ENCODE measurements at regions not wholly inside any gene's neighbourhood (a gene's known extent, or its start where the extent isn't known, plus 50 kb on each side); places are given as distances from the start of the nearest gene placed in this dataset.

DNA sequence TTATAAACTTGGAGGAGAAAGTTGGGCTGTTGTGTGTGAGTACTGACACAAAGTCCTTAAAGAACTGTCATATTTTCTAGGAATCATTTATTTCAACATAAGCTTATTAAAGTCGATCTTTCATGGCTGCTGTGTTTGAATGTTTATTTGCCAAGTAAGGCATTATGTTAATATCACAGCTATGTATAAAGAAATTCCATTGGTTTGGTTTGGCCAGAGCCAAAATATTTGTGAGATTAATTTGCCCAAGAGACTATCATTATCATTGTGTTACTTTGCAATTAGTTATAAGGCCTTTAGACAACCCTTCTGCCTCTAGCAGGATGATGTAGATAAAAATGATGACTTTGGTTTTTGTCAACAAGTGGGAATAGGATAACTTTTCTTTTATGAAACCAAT, 240.6 kb upstream of the NT5C1B start:
- DNase-seq (ENCODE audit: low read depth), result no peak

DNA sequence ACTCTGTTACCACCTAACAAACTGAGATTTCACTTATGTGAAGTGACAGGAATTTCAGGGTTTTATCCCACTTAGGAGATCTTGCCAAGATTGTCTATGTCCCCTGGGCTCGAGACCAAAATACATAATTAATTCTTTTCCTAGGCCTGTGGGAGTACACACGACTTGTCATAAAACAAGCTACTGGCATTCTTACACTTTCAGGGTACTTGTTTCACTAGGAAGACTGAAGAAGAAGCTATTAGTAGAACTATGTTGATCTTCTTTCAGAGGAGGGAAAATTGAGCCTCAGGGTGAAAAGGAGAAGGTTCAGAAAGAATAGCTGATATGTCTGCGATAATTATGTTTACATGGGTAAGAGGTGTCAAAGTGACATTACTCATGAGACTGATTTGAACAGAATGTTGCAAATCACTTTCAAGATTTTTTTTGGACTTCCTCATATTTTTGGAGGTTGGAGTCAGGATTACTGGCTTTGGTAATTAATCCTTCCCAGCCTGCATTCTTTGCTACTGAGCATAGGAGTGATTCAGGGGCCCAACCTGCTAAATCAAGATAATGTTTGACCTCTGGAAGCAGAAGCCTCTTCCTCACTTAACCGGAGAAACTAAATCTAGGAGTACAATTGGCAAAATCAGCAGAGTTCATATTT, 240.0 kb upstream of the NT5C1B start:
- DNase-seq (ENCODE audit: low read depth), result peak; percentile 73

DNA sequence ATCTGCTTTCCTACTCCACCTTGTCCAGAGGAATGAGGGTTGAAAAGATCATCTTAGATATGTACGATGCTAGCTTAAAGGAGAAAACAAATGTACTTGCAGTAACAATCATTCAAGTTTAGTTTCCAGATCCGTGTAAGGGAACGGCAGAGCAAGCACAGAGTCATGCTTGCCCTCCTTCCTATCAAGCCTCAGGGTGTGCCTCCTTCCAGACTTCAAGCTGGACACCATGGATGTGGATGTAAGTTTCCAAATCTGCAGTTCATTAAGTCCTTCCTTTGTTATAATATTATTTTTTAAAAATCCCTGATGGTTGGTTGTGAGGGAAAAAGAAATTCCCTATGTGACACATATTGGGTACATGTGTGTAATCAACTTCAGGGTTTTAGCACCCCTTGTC, 238.9 kb upstream of the NT5C1B start:
- DNase-seq (ENCODE audit: low read depth), result no peak

DNA sequence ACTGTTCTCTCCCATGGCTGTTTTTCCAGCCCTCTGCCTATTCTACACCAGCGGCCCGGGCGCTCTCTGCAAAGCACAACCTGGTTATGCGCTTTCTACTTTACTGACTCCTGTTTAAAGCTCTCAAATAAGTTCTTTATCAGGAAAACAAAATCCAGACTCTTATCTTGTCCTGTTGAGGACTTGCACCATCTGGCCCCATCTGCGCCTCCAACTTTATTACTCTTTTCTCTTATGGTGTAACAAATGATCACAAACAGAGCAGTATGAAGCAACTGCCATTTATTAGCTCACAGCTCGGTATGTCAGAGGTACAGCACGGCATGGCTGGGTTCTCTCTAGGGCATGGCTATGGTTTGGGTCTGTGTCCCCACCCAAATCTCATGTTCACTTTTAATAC, 236.5 kb upstream of the NT5C1B start:
- DNase-seq (ENCODE audit: low read depth), result no peak

DNA sequence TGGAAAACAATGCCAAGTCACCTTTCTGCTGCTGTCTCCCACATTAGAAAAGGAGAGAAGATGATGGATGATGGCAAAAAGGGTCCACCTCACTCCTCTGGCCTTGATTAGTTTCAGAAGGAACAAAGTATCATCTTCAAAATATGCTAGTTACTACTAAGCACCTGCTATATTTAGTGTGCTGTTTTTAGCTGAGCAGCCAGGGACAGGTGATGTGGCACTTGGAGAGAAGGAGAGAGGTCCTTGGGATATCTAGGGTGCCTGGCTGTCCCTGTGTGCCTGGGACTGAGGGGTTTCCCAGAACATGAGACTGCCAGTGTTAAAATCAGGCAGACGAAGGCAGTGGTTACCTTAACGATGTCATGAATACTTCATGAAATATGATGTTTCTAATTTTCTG, 235.5 kb upstream of the NT5C1B start:
- DNase-seq (ENCODE audit: low read depth), result no peak

DNA sequence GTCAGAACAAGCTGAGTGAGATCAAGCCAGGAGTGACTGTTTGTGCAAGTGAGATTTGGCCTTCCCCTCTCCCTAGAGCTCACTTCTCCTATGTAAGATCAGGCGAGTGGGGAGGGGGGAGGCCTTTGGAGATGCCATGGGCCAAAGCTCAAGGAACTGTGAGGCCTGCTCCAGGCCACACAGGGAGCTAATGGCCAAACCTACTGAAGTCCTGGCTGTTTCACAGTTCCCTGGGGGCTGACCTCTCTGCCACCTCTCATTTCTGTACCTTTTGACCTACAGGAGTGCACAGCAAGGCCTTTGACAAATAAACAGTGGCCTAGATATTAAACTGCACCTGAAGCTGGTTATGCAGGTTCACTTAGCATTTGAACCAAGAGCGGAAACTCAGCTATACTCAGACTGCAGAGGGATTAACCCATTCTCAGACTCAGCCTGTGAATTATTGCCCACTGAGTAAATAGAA, 235.0 kb upstream of the NT5C1B start:
- no peak for DNase-seq (ENCODE audit: low read depth)

DNA sequence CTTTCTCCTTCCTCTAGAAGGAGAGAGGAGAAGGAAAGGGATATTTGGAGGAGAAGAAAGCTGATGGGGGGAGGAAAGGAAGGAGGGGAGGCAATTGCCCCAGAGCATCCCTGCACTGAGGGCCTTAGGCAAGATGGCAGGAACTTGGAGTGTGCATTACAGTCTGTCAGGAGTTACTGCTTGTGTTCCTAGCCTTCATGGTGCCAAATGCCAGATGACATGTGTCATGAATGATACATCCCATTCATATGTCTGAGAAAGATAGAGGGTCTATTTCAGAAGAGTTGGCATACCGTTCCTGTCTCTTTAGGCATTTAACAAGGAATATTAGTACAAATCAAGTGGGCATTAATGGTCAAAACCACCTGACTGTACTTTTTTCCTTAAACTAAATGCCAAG, 232.1 kb upstream of the NT5C1B start:
- DNase-seq (ENCODE audit: low read depth), result no peak

DNA sequence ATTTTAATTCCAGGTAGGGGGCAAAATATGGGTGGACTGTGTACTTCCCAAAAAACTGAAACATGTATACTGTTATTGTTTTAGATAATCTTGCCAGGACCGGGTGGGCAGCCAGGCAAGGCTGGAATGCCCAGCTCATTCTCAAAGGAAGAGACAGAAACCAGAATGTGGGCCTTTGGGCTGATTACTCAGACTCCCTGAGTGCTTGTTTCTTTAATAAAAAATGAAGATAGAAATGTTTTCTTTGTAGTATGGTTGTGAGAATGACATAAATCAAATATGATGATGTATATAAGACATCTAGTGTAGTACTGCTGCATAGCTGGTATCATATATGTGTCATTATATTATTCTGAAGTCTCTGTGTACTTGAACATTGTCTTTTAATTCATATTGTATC, 231.6 kb upstream of the NT5C1B start:
- DNase-seq (ENCODE audit: low read depth), result no peak

DNA sequence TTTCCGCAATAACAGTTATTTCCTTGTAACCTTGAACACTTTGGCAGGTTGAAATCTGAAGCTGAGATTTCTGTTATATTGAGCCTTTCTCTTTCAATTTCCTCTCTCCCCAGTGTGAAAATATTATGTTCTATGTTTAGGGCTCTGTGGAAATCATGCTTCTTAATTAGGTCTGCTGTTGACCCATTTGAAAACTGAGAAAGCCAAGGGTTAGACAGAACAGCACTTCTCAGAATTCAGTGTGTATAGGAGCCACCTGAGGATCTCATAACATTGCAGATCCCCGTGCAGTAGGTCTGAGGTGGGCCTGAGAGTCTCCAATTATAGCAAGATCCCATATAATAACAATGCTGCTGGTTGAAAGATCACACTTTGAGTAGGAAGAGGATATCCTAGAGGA, 230.2 kb upstream of the NT5C1B start:
- no peak for DNase-seq (ENCODE audit: low read depth)

DNA sequence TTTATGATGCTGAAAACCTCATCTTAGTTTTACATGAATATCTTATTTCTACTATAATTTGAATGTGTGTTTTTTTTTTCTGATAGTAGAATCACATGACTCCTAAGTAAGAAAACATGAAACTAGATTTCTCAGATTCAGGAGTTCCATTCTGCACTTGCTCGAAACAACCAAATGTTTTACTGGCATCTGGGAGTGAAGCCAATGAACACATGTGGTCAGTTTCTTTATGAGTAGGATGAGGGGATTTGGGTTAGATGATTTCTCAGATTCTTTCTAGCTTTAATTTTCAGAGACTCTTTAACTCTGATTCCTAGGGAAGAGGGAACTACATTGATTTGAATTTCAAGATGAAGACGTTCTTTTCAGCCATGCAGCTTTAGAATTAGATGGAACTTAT, 225.0 kb upstream of the NT5C1B start:
- peak; percentile 53 for DNase-seq (ENCODE audit: low read depth)

DNA sequence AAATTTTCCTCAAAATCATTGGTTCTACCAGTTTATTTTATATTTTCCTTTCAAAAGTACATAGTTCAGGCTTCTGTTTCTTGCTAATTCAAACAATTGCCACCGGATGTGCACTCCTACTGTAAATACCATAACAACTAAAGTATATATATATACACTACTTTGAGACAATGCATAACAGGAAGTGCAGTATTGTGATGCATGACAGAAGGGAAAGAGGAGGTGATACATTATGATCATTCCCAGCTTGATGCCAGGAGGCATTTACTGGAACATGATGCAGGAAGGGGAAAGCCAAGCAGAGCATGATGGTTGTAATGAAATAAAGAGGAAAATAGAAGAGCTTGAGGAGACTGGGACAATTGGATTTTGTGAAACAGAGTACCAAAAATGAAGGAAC, 215.2 kb upstream of the NT5C1B start:
- no peak for DNase-seq (ENCODE audit: low read depth)

DNA sequence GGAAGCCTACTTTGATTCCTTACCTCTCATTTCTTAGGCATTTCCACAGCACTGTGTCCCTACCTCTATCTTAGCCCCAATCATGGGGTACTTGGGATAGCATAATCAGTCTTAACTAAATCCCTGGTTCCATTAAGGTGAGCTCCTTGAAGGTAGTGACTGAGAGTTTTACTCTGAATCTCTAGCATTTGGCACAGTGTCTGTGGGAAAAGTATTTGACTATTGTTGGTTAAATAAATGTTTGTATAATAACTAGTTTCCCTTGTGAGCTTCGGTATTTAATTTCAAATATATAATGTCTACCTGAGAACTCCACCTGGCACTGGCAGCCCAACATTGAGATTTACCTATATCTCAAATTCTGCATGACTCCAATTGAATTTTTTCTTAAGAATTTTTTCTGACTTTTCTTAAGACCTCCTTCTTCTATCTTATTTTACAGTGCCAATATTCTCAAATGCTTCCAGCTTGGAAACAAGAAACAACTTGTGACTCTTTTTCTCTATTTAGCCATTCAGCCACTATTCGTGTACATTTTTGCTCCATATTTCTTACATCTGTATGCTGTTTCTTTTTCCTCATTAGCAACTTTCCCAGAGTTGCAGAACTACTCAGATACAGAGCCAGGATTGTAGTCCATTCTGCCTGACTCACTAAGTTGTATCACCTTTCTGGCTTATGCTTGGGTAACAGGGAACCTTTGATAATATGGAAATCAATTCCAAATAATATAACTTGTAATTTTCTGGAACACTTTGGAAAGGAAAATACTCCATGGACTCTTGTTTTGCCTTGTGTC, 214.0 kb upstream of the NT5C1B start:
- DNase-seq (ENCODE audit: low read depth), result no peak

DNA sequence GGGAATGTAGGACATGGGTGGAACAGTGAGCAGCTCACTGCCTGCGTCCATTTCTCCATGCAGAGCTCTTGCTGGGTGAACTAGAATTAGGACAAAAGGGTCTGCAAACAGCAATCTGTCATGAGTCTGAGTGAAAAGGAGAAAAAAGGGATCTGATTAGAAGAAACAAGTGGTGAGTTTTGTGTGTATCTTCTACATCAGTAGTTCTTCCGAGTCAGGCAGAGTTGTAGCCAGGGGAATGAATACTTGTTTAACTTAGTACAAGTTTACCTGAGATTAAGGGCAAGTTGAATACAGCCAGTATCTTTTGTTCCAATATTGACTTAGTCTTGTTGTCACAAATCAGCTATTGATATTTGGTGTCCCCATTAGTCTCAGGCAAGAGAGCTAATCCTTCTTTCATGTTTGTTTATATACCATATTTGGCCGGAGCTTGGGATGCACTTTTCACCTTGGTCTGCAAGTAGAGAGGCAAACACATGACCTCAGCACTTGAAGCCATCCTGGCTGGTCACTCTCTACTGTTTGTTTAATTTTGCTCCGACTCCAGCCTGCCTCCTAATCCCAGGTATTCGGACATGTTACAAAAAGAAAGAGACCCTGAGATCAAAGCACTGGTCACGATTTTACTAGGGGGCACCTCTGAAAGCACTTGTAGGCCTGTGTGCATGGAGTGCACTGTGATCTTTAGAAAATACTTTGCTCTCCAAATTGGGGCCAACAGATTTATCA, 211.0 kb upstream of the NT5C1B start:
- DNase-seq (ENCODE audit: low read depth), result no peak

DNA sequence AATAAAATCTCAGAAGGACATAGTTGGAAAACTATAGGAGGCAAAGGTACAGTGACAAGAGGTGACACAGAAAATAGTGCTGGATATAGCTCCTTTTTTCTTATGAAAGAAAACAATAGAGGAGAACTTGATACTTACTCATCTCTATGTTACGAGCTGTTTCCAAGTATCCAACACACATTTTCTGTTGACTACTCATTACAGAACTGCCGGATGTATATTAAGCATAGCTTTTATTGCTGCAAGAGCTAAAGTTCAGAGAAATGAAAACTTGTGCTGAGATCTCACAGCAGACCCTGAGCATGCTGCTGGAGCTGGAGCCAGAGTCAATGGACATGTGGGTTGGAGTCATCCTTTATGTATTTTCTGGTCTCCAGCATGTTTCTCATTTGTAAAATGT, 210.0 kb upstream of the NT5C1B start:
- no peak for DNase-seq (ENCODE audit: low read depth)

DNA sequence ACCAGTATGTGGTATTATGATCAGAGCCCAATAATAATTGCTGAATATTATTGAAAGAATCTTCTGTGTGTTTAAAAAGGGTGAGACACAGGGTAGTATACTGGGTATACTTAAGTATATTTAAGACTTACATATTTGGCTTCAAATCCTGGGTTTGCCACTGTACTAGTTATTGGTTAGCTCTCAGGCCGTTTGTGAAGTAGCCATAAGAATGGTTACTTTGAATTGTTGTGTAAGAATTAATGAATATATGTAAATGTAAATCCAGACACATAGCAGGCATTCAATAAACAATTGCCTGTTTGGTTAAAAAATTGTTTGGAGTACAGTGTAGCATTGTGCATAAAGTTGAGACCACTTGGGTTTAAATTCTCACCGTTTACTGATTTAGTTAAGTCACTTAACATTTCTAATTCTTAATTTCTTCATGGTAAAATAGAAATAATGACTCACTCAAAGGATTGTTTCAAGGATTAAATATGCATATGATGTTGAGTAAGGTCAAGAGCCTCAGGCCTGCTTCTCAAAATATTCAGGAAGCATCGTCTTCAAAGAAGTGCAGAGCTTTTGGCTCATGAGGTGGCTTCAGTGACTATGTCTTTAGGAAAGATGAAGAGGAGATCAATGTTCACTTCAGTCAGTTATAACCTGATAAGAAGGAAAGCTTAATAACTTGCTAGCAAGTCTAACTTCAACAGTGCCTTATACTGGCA, 207.9 kb upstream of the NT5C1B start:
- no peak for DNase-seq (ENCODE audit: low read depth)

DNA sequence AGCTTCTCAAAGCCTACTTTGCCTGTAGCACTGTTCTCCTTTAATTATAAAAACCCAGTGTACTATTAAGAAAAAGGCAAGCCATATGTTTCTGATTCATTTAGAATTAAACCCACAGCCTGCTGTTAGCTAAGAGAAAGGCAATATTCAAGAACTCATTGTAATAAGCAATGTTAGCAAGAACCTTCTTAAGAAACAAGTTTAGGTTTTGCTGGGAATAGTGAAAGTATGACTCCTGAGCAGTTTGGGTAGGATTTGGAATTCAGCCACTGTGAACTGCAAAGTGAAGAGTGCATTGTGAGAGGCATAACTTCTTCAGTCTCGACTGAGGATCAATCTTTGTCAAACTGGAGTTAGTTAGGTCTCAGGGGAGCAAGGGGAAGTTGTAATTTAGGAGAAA, 206.5 kb upstream of the NT5C1B start:
- DNase-seq (ENCODE audit: low read depth), result no peak

DNA sequence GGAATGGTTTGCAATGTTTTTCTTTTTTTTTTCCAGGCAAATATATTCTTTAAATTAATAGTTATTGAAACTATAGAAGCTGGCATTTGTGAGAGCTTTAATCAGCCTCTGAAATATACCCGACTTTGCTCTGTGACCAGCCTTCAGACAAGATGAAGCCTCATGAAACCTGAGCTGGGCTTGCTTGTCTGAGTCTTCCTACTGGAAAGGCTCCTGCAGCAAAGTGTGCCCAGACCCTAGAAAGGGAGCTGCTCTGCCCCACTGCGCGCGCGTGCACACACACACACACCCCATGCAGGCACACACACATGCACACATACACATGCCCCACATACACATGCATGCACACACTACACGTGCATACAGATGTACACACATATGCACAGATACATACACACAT, 203.3 kb upstream of the NT5C1B start:
- no peak for DNase-seq (ENCODE audit: low read depth)

DNA sequence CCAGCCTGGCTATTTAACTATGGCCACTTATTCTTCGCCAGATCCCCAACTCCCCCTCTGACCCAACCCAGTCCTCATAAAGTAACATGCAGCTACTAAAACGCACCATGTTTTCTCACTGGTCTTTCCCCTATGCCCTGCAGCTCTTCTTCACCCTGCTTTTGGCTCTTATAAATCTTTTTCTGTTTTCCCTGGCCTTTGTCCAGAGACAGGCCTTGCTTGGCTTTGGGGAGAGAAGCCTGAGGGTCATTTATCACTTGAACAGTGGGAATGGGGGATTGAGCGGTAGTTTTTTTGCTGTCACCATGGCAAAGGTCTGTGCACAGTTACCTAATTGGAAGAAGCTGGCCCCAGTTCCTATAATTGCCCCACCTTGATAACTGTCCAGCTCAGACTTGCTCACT, 202.9 kb upstream of the NT5C1B start:
- peak; percentile 17 for DNase-seq (ENCODE audit: low read depth)

DNA sequence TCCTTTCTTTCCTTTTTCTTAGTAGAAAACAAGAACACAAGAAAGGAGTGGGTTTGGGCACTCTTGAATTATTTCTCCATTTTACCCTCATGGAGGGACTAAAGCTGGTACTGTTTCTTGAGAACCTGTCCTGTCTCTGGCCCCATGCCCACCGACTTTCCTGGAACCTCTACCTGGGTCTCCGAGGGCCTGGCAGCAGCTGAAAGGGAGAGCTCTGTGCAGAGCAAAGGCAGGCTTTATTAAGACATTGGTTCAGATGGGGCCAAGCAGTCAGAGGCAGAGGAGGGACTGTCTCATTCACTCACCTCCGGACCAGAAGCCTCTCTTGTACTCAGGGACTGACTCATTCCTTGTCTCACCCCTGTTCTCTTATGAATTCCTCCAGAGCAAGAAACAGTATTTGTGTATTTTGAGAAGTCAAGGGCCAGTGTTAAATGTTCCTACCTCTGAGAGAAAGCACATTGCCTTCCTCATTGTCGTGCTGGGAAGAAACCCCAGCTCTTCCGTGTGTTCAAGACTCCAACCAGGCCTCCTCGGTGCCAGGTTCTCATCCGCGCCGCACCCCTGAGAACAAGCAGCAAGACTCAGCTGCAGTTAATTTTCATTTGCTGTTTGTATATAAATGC, 201.9 kb upstream of the NT5C1B start:
- peak; percentile 29 for DNase-seq (ENCODE audit: low read depth)

DNA sequence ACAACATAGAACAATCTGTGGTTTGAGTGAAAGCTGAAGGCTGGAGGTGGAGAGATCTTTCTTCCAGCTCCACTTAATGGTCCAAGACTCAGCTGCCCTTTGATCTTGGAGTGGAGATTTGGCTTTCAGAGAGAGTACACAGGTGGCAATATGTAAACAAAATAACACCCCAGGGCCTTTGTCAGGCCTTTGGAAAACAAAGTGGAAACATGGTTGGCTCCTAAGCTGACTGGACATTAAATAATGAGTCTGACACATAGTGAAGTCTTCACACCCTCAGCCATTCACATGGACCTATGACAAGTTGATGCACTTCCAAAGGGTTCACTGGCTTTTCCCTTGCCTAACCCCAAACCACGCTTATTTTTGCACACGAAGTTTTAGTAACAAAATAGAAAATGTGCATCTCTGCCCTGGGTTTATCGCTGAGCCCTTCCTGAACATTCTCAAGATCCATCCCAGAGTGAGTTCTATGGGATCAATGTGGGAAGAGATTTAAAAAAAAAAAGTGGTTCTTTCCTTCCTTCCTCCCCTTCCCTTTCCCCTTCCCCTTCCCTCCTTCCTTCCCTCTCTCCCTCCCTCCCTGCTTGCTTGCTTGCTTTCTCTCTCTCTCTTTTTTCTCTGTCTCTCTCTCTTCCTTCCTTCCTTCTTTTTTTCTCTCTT, 201.3 kb upstream of the NT5C1B start:
- no peak for DNase-seq (ENCODE audit: low read depth)

DNA sequence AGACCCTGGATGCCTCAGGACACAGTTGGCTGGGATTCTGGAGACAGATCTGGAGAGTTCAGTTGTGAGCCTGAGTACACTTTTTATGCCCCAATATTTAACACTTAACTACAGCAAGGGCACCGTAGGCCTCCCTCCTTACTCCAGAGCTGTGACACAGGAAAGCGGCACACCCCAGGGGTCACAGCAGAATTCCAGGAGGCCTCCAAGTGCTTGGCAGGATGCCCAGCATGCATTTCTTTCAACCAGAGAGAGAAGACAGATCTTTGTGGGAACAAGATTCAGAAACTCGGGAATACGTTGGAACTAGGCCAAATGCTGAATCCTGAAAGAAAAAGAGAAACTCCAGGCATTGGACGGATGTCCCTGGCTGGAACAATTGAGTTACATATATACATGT, 199.2 kb upstream of the NT5C1B start:
- peak; percentile 78 for DNase-seq (ENCODE audit: low read depth)

Measured in Daoy (cell line).